Posterior vena cava (tissue), 2 donors: ENCODE measurements at regions not wholly inside any gene's neighbourhood (a gene's known extent, or its start where the extent isn't known, plus 50 kb on each side); places are given as distances from the start of the nearest gene placed in this dataset.

Experiments
- DNase-seq: peaks from one replicate; pipeline ENCODE4 v3.0.0-alpha.2; 2020; ENCODE audit warnings: low spot score
- intact Hi-C, 2 donors: fragments of 100-400 bp; cut with DNase I; formaldehyde crosslinking; loops; one replicate each; pipeline versions ENCODE4 v1.14.1 to v1.14.2; 2022 to 2023
- donor health status: DM: yes; HTN: yes; CAD: no.
- donor health status: DM: yes; HTN: yes; CAD: no.

- DNase-seq: no peak
- intact Hi-C loops: no loop called here
These were observed 151.6 kb downstream of the SLC16A9 start for GRCh38 chr10:59558066-59558465.

- DNase-seq: no peak
- intact Hi-C loops: no loop called here
These were observed 152.0 kb downstream of the SLC16A9 start for GRCh38 chr10:59557642-59558041.

- intact Hi-C loops: no loop called here
- no peak for DNase-seq
These were observed 152.6 kb downstream of the SLC16A9 start for GRCh38 chr10:59557052-59557451.

- DNase-seq: no peak
- intact Hi-C loops: no loop called here
These were observed 156.3 kb downstream of the SLC16A9 start for GRCh38 chr10:59553162-59553900.

GRCh38 chr10:59550061-59550460 is 159.6 kb downstream of the SLC16A9 start:
- intact Hi-C loops: no loop called here
- DNase-seq: no peak

GRCh38 chr10:59538623-59539022 is 171.0 kb downstream of the SLC16A9 start:
- no peak for DNase-seq
- intact Hi-C loops: no loop called here

- DNase-seq: no peak
- intact Hi-C loops: no loop called here
These were observed 172.1 kb downstream of the SLC16A9 start for GRCh38 chr10:59537501-59537900.

GRCh38 chr10:59536167-59537014 is 173.3 kb downstream of the SLC16A9 start:
- DNase-seq: no peak
- intact Hi-C loops: no loop called here

GRCh38 chr10:59524348-59524747 is 162.0 kb upstream of the FAM13C start:
- intact Hi-C loops: no loop called here
- DNase-seq: no peak

GRCh38 chr10:59523851-59524250 is 161.5 kb upstream of the FAM13C start:
- intact Hi-C loops: no loop called here
- no peak for DNase-seq

- intact Hi-C loops: no loop called here
These were observed 155.6 kb upstream of the FAM13C start for GRCh38 chr10:59517996-59518395.

GRCh38 chr10:59517341-59517899 is 155.1 kb upstream of the FAM13C start:
- no peak for DNase-seq
- intact Hi-C loops: no loop called here

More at GRCh38 chr10:59517996-59518395, 155.6 kb upstream of the FAM13C start:
- DNase-seq: no peak

- no peak for DNase-seq
- intact Hi-C loops: no loop called here
These were observed 151.2 kb upstream of the FAM13C start for GRCh38 chr10:59513558-59513957.

GRCh38 chr10:59512951-59513350 is 150.6 kb upstream of the FAM13C start:
- intact Hi-C loops: no loop called here
- DNase-seq: no peak

GRCh38 chr10:59508956-59509355 is 146.6 kb upstream of the FAM13C start:
- DNase-seq: no peak

GRCh38 chr10:59508296-59508695 is 145.9 kb upstream of the FAM13C start:
- no peak for DNase-seq
- intact Hi-C loops: no loop called here

More at GRCh38 chr10:59508956-59509355, 146.6 kb upstream of the FAM13C start:
- intact Hi-C loops: no loop called here

- intact Hi-C loops: no loop called here
- DNase-seq: no peak
These were observed 143.6 kb upstream of the FAM13C start for GRCh38 chr10:59505926-59506325.

- no peak for DNase-seq
- intact Hi-C loops: no loop called here
These were observed 137.1 kb upstream of the FAM13C start for GRCh38 chr10:59499460-59499859.

- DNase-seq: no peak
- intact Hi-C loops: no loop called here
These were observed 130.7 kb upstream of the FAM13C start for GRCh38 chr10:59493017-59493416.

- intact Hi-C loops: no loop called here
- no peak for DNase-seq
These were observed 117.1 kb upstream of the FAM13C start for GRCh38 chr10:59479426-59479825.
